Hepatocyte (in vitro differentiated cells): ENCODE measurements at regions not wholly inside any gene's neighbourhood (a gene's known extent, or its start where the extent isn't known, plus 50 kb on each side); places are given as distances from the start of the nearest gene placed in this dataset.

Experiments
- DNase-seq: peaks from one replicate; pipeline ENCODE4 v3.0.0-alpha.2; 2016; ENCODE audit warnings: low spot score
- H2AFZ ChIP-seq: fragments of 200-600 bp; sonication (generic); 2 replicates; pipeline ENCODE4 v1.6.0; 2016; ENCODE audit warnings: antibody characterized with exemption, mild to moderate bottlenecking
- H3K27ac ChIP-seq: fragments of 200-600 bp; sonication (generic); 2 replicates; pipeline ENCODE4 v1.5.1; 2016; ENCODE audit warnings: mild to moderate bottlenecking
- H3K27me3 ChIP-seq: fragments of 200-600 bp; sonication (generic); 2 replicates; pipeline ENCODE4 v1.6.1; 2016
- H3K36me3 ChIP-seq: fragments of 200-600 bp; sonication (generic); replicated peaks from 2 replicates; pipeline ENCODE4 v1.5.1; 2016; ENCODE audit warnings: low read depth; ENCODE audit not compliant: insufficient read depth
- H3K4me1 ChIP-seq: fragments of 200-600 bp; sonication (generic); 2 replicates; pipeline ENCODE4 v1.5.1; 2016; ENCODE audit warnings: mild to moderate bottlenecking, moderate library complexity; ENCODE audit not compliant: insufficient read depth
- H3K4me2 ChIP-seq: fragments of 200-600 bp; sonication (generic); 2 replicates; pipeline ENCODE4 v1.6.0; 2016
- H3K4me3 ChIP-seq: fragments of 200-600 bp; sonication (generic); 2 replicates; pipeline ENCODE4 v1.5.1; 2016; ENCODE audit warnings: mild to moderate bottlenecking
- H3K79me2 ChIP-seq: fragments of 200-600 bp; sonication (generic); 2 replicates; pipeline ENCODE4 v1.6.0; 2017; ENCODE audit warnings: mild to moderate bottlenecking
- H3K9me2 ChIP-seq: fragments of 200-600 bp; sonication (generic); replicated peaks from 2 replicates; pipeline ENCODE4 v1.6.0; 2017; ENCODE audit warnings: mild to moderate bottlenecking; ENCODE audit not compliant: insufficient read depth
- H3K9me3 ChIP-seq: fragments of 200-600 bp; sonication (generic); 2 replicates; pipeline ENCODE4 v1.5.1; 2016; ENCODE audit warnings: low read depth, mild to moderate bottlenecking
- H4K20me1 ChIP-seq: fragments of 200-600 bp; sonication (generic); 2 replicates; pipeline ENCODE4 v1.6.0; 2016; ENCODE audit warnings: mild to moderate bottlenecking; ENCODE audit not compliant: insufficient read depth, poor library complexity, severe bottlenecking
- EZH2 ChIP-seq: fragments of 200-600 bp; sonication (generic); IDR thresholded peaks from 2 replicates; pipeline ENCODE4 v1.6.1; 2016; ENCODE audit warnings: antibody characterized with exemption, mild to moderate bottlenecking, borderline replicate concordance
- EZH2phosphoT487 ChIP-seq: fragments of 200-600 bp; sonication (generic); IDR thresholded peaks from one replicate; pipeline ENCODE4 v1.6.1; 2018; ENCODE audit warnings: antibody characterized with exemption, mild to moderate bottlenecking, low read depth, moderate library complexity; ENCODE audit not compliant: unreplicated experiment, severe bottlenecking
- WGBS: methylation state at CpG from one replicate; pipeline ENCODE4 v1.1.6; 2016; ENCODE audit warnings: low lambda C conversion rate; ENCODE audit errors: missing lambda C conversion rate; 5-methylcytosine and 5-hydroxymethylcytosine counted together
- TF ChIP-seq, protein P1 (sequence below): fragments of 200-600 bp; sonication (generic); IDR thresholded peaks from 2 replicates; pipeline ENCODE4 v1.5.1; 2016; ENCODE audit warnings: antibody characterized with exemption, mild to moderate bottlenecking; ENCODE audit not compliant: poor library complexity

GRCh38 chr5:4188704-4189103 is 593.1 kb downstream of the IRX1 start:
- TF ChIP-seq, protein P1, sequence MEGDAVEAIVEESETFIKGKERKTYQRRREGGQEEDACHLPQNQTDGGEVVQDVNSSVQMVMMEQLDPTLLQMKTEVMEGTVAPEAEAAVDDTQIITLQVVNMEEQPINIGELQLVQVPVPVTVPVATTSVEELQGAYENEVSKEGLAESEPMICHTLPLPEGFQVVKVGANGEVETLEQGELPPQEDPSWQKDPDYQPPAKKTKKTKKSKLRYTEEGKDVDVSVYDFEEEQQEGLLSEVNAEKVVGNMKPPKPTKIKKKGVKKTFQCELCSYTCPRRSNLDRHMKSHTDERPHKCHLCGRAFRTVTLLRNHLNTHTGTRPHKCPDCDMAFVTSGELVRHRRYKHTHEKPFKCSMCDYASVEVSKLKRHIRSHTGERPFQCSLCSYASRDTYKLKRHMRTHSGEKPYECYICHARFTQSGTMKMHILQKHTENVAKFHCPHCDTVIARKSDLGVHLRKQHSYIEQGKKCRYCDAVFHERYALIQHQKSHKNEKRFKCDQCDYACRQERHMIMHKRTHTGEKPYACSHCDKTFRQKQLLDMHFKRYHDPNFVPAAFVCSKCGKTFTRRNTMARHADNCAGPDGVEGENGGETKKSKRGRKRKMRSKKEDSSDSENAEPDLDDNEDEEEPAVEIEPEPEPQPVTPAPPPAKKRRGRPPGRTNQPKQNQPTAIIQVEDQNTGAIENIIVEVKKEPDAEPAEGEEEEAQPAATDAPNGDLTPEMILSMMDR, result no peak
- TF ChIP-seq EZH2 (no peak), EZH2phosphoT487 (no peak)
- WGBS, result 91% methylated on average over 3 of the region's 4 CpGs
- no peak overlapping the region for H3K4me3 ChIP-seq
- H4K20me1 ChIP-seq, result no peaks in the 10 kb centered on the region
- H2AFZ ChIP-seq, result no peak overlapping the region
- H3K9me2 ChIP-seq, result no peaks in the 10 kb centered on the region
- H3K4me2 ChIP-seq, result no peak overlapping the region
- DNase-seq, result no peak
- H3K4me1 ChIP-seq, result no peaks in the 10 kb centered on the region
- H3K9me3 ChIP-seq, result no peaks in the 10 kb centered on the region
- no peaks in the 10 kb centered on the region for H3K36me3 ChIP-seq
- no peaks in the 10 kb centered on the region for H3K79me2 ChIP-seq
- no peak overlapping the region for H3K27ac ChIP-seq
- no peaks in the 10 kb centered on the region for H3K27me3 ChIP-seq

GRCh38 chr5:4189317-4189716 is 593.7 kb downstream of the IRX1 start:
- H3K4me1 ChIP-seq, result no peaks in the 10 kb centered on the region
- H3K4me3 ChIP-seq, result no peak overlapping the region
- no peak overlapping the region for H3K4me2 ChIP-seq
- no peak for DNase-seq
- H3K27me3 ChIP-seq, result no peaks in the 10 kb centered on the region
- TF ChIP-seq EZH2phosphoT487 (no peak), EZH2 (no peak)
- TF ChIP-seq, protein P1, result no peak
- H4K20me1 ChIP-seq, result no peaks in the 10 kb centered on the region
- H2AFZ ChIP-seq, result no peak overlapping the region
- no peak overlapping the region for H3K27ac ChIP-seq
- no peaks in the 10 kb centered on the region for H3K9me3 ChIP-seq
- 81% methylated on average over 2 of the region's 2 CpGs for WGBS
- no peaks in the 10 kb centered on the region for H3K79me2 ChIP-seq
- H3K9me2 ChIP-seq, result no peaks in the 10 kb centered on the region
- H3K36me3 ChIP-seq, result no peaks in the 10 kb centered on the region

DNA sequence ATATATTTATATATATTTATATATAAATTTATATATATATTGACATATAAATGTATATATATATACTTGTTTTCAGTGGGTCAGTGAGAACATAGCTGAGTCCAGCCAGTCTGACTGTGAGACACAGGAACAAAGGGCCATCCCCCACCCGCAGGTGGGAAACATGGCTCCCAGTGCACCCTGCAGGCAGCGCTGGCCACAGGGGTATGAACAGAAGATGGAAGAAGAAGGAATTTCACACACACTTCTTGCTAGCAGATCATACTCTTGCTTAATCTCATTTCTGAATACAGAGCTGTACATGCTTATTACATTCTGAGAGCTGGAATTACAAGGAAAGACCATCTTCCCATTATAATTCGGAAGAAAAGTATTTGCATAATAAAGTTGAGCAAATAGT is 595.4 kb downstream of the IRX1 start:
- Histone ChIP-seq H2AFZ (no peak overlapping the region), H3K4me1 (no peaks in the 10 kb centered on the region), H3K9me3 (no peaks in the 10 kb centered on the region), H4K20me1 (no peaks in the 10 kb centered on the region), H3K9me2 (no peaks in the 10 kb centered on the region), H3K36me3 (no peaks in the 10 kb centered on the region), H3K4me3 (no peak overlapping the region), H3K27me3 (no peaks in the 10 kb centered on the region), H3K79me2 (no peaks in the 10 kb centered on the region), H3K4me2 (no peak overlapping the region), H3K27ac (no peak overlapping the region)
- DNase-seq, result no peak
- WGBS, result 94% methylated on average over 3 of the region's 3 CpGs
- TF ChIP-seq EZH2 (no peak), EZH2phosphoT487 (no peak)
- TF ChIP-seq, protein P1, result no peak

GRCh38 chr5:4191703-4192102 is 596.1 kb downstream of the IRX1 start:
- Histone ChIP-seq H3K36me3 (no peaks in the 10 kb centered on the region), H3K27ac (no peak overlapping the region), H2AFZ (no peak overlapping the region), H3K9me2 (no peaks in the 10 kb centered on the region), H4K20me1 (no peaks in the 10 kb centered on the region), H3K79me2 (no peaks in the 10 kb centered on the region), H3K4me3 (no peak overlapping the region), H3K4me2 (no peak overlapping the region), H3K4me1 (no peaks in the 10 kb centered on the region), H3K9me3 (no peaks in the 10 kb centered on the region), H3K27me3 (no peaks in the 10 kb centered on the region)
- no peak for DNase-seq
- 93% methylated on average over 10 of the region's 10 CpGs for WGBS
- TF ChIP-seq EZH2phosphoT487 (no peak), EZH2 (no peak)
- TF ChIP-seq, protein P1, result no peak
